AG04450 (cell line): ENCODE measurements at regions not wholly inside any gene's neighbourhood (a gene's known extent, or its start where the extent isn't known, plus 50 kb on each side); places are given as distances from the start of the nearest gene placed in this dataset.

Experiments
- CTCF ChIA-PET: fragments of 300-600, 350-600 bp; formaldehyde crosslinking; extraction: SDS; loops from one replicate; lab custom pipeline; 2022; ENCODE audit warnings: antibody characterized with exemption, inconsistent platforms; lab: Charles Lee
- POLR2A ChIA-PET: fragments of 350-600 bp; formaldehyde crosslinking; extraction: SDS; loops from one replicate; lab custom pipeline; 2021; ENCODE audit warnings: antibody characterized with exemption, inconsistent platforms; lab: Yijun Ruan, JAX
- DNase-seq: peaks from one replicate; pipeline ENCODE4 v3.0.0-alpha.2; 2011; ENCODE audit warnings: low read depth, low spot score
- H3K27ac ChIP-seq: one replicate; pipeline ENCODE4 v1.5.1; 2012; ENCODE audit warnings: low read depth, low read length, control low read depth
- H3K27me3 ChIP-seq: one replicate; pipeline ENCODE4 v1.6.0; 2012; ENCODE audit warnings: low read length; ENCODE audit not compliant: control insufficient read depth, insufficient read depth
- H3K4me3 ChIP-seq: 2 replicates; pipeline ENCODE4 v1.5.1; 2011; ENCODE audit warnings: mild to moderate bottlenecking, low read depth, low read length, control low read depth
- H3K9me3 ChIP-seq: 2 replicates; pipeline ENCODE4 v1.5.1; 2012; ENCODE audit warnings: low read length; ENCODE audit not compliant: control insufficient read depth, insufficient read depth
- TF ChIP-seq, protein P1 (sequence below): IDR thresholded peaks from 2 replicates; pipeline ENCODE4 v1.5.1; 2011; ENCODE audit warnings: low read depth, low read length, control low read depth, inconsistent platforms

- DNase-seq: no peak
- POLR2A ChIA-PET: no interaction called here
- Histone ChIP-seq H3K27ac (no peak overlapping the region), H3K27me3 (no peaks in the 10 kb centered on the region), H3K4me3 (no peak overlapping the region), H3K9me3 (peaks cover 6% of the 10 kb centered on the region; the same call in 1 of the 2 replicates)
- CTCF ChIA-PET: interaction anchor here (0.6 kb wide), 1 partner anchor 107 kb away, joined by 3 read pairs; no protein-coding TSS in a partner anchor
- TF ChIP-seq, protein P1, sequence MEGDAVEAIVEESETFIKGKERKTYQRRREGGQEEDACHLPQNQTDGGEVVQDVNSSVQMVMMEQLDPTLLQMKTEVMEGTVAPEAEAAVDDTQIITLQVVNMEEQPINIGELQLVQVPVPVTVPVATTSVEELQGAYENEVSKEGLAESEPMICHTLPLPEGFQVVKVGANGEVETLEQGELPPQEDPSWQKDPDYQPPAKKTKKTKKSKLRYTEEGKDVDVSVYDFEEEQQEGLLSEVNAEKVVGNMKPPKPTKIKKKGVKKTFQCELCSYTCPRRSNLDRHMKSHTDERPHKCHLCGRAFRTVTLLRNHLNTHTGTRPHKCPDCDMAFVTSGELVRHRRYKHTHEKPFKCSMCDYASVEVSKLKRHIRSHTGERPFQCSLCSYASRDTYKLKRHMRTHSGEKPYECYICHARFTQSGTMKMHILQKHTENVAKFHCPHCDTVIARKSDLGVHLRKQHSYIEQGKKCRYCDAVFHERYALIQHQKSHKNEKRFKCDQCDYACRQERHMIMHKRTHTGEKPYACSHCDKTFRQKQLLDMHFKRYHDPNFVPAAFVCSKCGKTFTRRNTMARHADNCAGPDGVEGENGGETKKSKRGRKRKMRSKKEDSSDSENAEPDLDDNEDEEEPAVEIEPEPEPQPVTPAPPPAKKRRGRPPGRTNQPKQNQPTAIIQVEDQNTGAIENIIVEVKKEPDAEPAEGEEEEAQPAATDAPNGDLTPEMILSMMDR: no peak
Measured at GRCh38 chr17:54270499-54270898, 447.8 kb downstream of the KIF2B start.

DNA sequence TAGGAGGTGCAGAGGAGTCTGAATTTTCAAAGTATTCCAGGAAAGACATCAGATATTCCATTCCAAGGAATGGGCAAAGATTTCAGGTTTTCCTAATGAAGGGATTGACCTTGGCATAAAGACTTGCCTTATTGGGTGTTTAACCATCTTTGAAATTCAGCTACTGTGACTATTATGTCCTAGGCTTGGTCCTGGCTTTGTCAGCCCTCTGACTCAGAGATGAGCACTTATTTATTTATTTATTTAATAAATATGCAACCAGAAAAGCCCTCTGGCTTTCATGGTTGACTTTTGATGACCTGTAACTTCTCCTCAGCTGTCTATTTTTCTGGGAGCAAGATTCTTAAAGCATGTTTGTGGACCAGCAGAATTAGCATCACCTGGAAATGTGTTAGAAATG is 455.1 kb downstream of the KIF2B start:
- POLR2A ChIA-PET: no interaction called here

DNA sequence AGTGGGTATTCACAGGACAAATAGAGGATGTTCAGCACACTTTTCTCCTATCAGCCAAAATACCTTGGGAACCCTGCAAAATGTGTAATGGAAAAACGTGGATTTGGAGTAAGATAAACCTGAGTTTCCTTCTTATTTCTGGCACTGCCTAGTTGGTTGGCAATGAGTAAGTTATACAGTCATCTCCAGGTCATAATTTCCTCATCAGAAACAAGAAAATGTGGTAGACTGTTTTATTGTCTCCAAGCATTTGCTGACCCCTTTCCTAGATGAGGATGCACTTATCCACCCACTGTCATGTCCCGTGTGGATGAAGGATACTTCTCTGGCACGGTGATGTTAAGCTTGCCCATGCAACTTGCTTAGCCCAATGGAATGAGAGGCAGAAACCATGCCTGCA is 458.0 kb downstream of the KIF2B start:
- no peak for DNase-seq
- ChIA-PET CTCF (no interaction called here), POLR2A (no interaction called here)
- Histone ChIP-seq H3K27me3 (no peaks in the 10 kb centered on the region), H3K9me3 (peaks cover 12% of the 10 kb centered on the region), H3K4me3 (no peak overlapping the region), H3K27ac (no peak overlapping the region)
- TF ChIP-seq, protein P1: no peak

More for the DNA sequence above, 455.1 kb downstream of the KIF2B start:
- TF ChIP-seq, protein P1: no peak
- Histone ChIP-seq H3K9me3 (peaks cover 12% of the 10 kb centered on the region), H3K27me3 (no peaks in the 10 kb centered on the region), H3K4me3 (no peak overlapping the region), H3K27ac (no peak overlapping the region)
- DNase-seq: no peak
- CTCF ChIA-PET: no interaction called here

- Histone ChIP-seq H3K4me3 (no peak overlapping the region), H3K27ac (no peak overlapping the region), H3K9me3 (peaks cover 13% of the 10 kb centered on the region), H3K27me3 (no peaks in the 10 kb centered on the region)
- CTCF ChIA-PET: no interaction called here
- no peak for DNase-seq
- TF ChIP-seq, protein P1: no peak
- POLR2A ChIA-PET: no interaction called here
Measured at GRCh38 chr17:54282886-54283285, 460.2 kb downstream of the KIF2B start.

- H3K27ac ChIP-seq: no peak overlapping the region
- peaks cover 2% of the 10 kb centered on the region; the same call in 1 of the 2 replicates for H3K9me3 ChIP-seq
- no peaks in the 10 kb centered on the region for H3K27me3 ChIP-seq
- ChIA-PET CTCF (no interaction called here), POLR2A (no interaction called here)
- TF ChIP-seq, protein P1: no peak
- DNase-seq: no peak
- H3K4me3 ChIP-seq: no peak overlapping the region
Measured at GRCh38 chr17:54307351-54307750, 484.6 kb downstream of the KIF2B start.
